Liver (tissue), 8 donors: ENCODE measurements at regions not wholly inside any gene's neighbourhood (a gene's known extent, or its start where the extent isn't known, plus 50 kb on each side); places are given as distances from the start of the nearest gene placed in this dataset.

Experiments
- DNase-seq: peaks from one replicate; pipeline ENCODE4 v3.0.0-alpha.2; 2017; ENCODE audit warnings: low spot score
- H3K27ac ChIP-seq, 2 donors: one replicate each; pipeline ENCODE4 v1.7.0; 2013; ENCODE audit warnings: inconsistent platforms in 2 of 2, low read length in 2 of 2, control low read depth in 1 of 2, low read depth in 1 of 2, mild to moderate bottlenecking in 1 of 2
- H3K27me3 ChIP-seq, 4 donors: one replicate each; pipeline versions ENCODE4 v1.6.1 to v1.7.0; 2013; ENCODE audit warnings: low read length in 3 of 4, inconsistent platforms in 1 of 4, mild to moderate bottlenecking in 1 of 4, moderate library complexity in 1 of 4; ENCODE audit not compliant: control insufficient read depth in 4 of 4, insufficient read depth in 4 of 4
- H3K36me3 ChIP-seq, 4 donors: one replicate each; pipeline versions ENCODE4 v1.6.1 to v1.7.0; 2013; ENCODE audit warnings: low read length in 3 of 4, mild to moderate bottlenecking in 3 of 4, low read depth in 1 of 4, moderate library complexity in 1 of 4; ENCODE audit not compliant: control insufficient read depth in 4 of 4, insufficient read depth in 3 of 4
- H3K4me1 ChIP-seq, 4 donors: one replicate each; pipeline versions ENCODE4 v1.6.1 to v1.7.0; 2013; ENCODE audit warnings: low read length in 3 of 4, mild to moderate bottlenecking in 3 of 4, moderate library complexity in 1 of 4; ENCODE audit not compliant: control insufficient read depth in 4 of 4, insufficient read depth in 4 of 4
- H3K4me3 ChIP-seq, 3 donors: one replicate each; pipeline versions ENCODE4 v1.6.1 to v1.7.0; 2013; ENCODE audit warnings: low read length in 3 of 3, control low read depth in 1 of 3, low read depth in 1 of 3, mild to moderate bottlenecking in 1 of 3
- H3K9ac ChIP-seq, 2 donors: one replicate each; pipeline ENCODE4 v1.7.0; 2013; ENCODE audit warnings: low read length in 2 of 2, mild to moderate bottlenecking in 2 of 2, moderate library complexity in 2 of 2, control low read depth in 1 of 2, low read depth in 1 of 2
- H3K9me3 ChIP-seq, 4 donors: one replicate each; pipeline versions ENCODE4 v1.6.1 to v1.7.0; 2013; ENCODE audit warnings: low read length in 3 of 4; ENCODE audit not compliant: control insufficient read depth in 4 of 4
- FOXA1 ChIP-seq: IDR thresholded peaks from 2 replicates; pipeline ENCODE4 v1.6.1; 2016; ENCODE audit warnings: antibody characterized with exemption
- FOXA2 ChIP-seq: IDR thresholded peaks from 2 replicates; pipeline ENCODE4 v1.6.1; 2016; ENCODE audit warnings: antibody characterized with exemption
- GABPA ChIP-seq, 2 donors: IDR thresholded peaks in 1 of 2; conservative IDR thresholded peaks in 1 of 2; 2 replicates each; pipeline ENCODE4 v1.6.1; 2016; ENCODE audit warnings: antibody characterized with exemption in 2 of 2, mild to moderate bottlenecking in 1 of 2, moderate library complexity in 1 of 2
- HNF4A ChIP-seq, 2 donors: conservative IDR thresholded peaks; 2 replicates each; pipeline ENCODE4 v1.6.1; 2016; ENCODE audit warnings: antibody characterized with exemption in 2 of 2, mild to moderate bottlenecking in 2 of 2
- HNF4G ChIP-seq: IDR thresholded peaks from 2 replicates; pipeline ENCODE4 v1.6.1; 2016; ENCODE audit warnings: antibody characterized with exemption
- JUND ChIP-seq, 2 donors: IDR thresholded peaks; 2 replicates each; pipeline ENCODE4 v1.6.1; 2016; ENCODE audit warnings: antibody characterized with exemption in 2 of 2
- NR2F2 ChIP-seq: IDR thresholded peaks from 2 replicates; pipeline ENCODE4 v1.6.1; 2016; ENCODE audit warnings: antibody characterized with exemption
- RAD21 ChIP-seq, 2 donors: IDR thresholded peaks; 2 replicates each; pipeline ENCODE4 v1.6.1; 2016; ENCODE audit warnings: antibody characterized with exemption in 2 of 2, mild to moderate bottlenecking in 2 of 2
- RXRA ChIP-seq, 2 donors: IDR thresholded peaks; 2 replicates each; pipeline ENCODE4 v1.6.1; 2017 to 2018; ENCODE audit warnings: antibody characterized with exemption in 2 of 2, mild to moderate bottlenecking in 1 of 2
- SP1 ChIP-seq: IDR thresholded peaks from 2 replicates; pipeline ENCODE4 v1.6.1; 2018; ENCODE audit warnings: antibody characterized with exemption, mild to moderate bottlenecking
- TAF1 ChIP-seq: conservative IDR thresholded peaks from 2 replicates; pipeline ENCODE4 v1.6.1; 2016; ENCODE audit warnings: antibody characterized with exemption, mild to moderate bottlenecking
- YY1 ChIP-seq: IDR thresholded peaks from 2 replicates; pipeline ENCODE4 v1.6.1; 2016; ENCODE audit warnings: antibody characterized with exemption, mild to moderate bottlenecking
- WGBS: extraction: QIAGEN DNeasy Blood & Tissue Kit; methylation state at CpG from one replicate; pipeline ENCODE4 v1.1.7; 2013; 5-methylcytosine and 5-hydroxymethylcytosine counted together
- TF ChIP-seq, protein P1 (sequence below): IDR thresholded peaks from 2 replicates; pipeline ENCODE4 v1.6.1; 2016; ENCODE audit warnings: antibody characterized with exemption
- TF ChIP-seq, protein P2 (sequence below): IDR thresholded peaks from 2 replicates; pipeline ENCODE4 v1.6.1; 2016; ENCODE audit warnings: antibody characterized with exemption
- TF ChIP-seq, protein P3 (sequence below): IDR thresholded peaks from 2 replicates; pipeline ENCODE4 v1.6.1; 2016; ENCODE audit warnings: antibody characterized with exemption, mild to moderate bottlenecking
- TF ChIP-seq, protein P4 (sequence below): fragments of 150-350 bp; IDR thresholded peaks from 2 replicates; pipeline ENCODE4 v1.5.1; 2017; ENCODE audit warnings: improper control_type of control experiment, low read depth, low read length; ENCODE audit not compliant: missing input control
- donor health status: healthy.
- donor health status: healthy.
- donor health status: healthy.
- donor health status: healthy.
- donor health status: healthy.

DNA sequence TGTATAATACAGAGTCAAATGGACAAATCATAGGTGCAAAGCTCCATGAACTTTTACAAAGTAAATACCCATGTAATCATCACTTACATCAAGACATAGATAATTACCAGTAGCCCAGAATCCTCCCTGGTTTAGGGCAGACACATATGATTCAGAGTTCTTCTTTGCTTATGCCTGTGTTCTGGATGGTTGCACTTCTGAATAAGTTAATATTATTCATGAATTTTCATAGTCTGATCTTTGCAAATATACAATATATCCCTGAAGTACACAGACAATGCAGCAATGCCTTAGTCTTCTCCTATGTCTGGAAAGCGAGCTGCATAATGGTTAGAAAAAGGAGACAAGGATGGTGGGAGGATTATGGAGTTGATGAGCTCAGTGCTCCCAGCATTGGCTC, 122.4 kb upstream of the PLXNA2 start:
- no peaks in the 10 kb centered on the region for H3K9me3 ChIP-seq
- DNase-seq, result no peak
- H3K27ac ChIP-seq, result no peak overlapping the region
- no peak overlapping the region for H3K4me3 ChIP-seq
- no peaks in the 10 kb centered on the region for H3K4me1 ChIP-seq
- peaks cover 0 to 3% (median 0%) of the 10 kb centered on the region in 4 donors for H3K27me3 ChIP-seq
- 90% methylated on average over 1 of the region's 1 CpG for WGBS
- TF ChIP-seq HNF4A (conservative IDR thresholded peaks at IDR 0.05) (no peak), HNF4G (no peak), NR2F2 (no peak), YY1 (no peak), FOXA2 (no peak), GABPA (IDR thresholded peaks at IDR 0.05 in 1 of 2, conservative IDR thresholded peaks at IDR 0.05 in 1 of 2) (no peak), RXRA (IDR thresholded peaks at IDR 0.05) (no peak), TAF1 (no peak), FOXA1 (no peak), SP1 (no peak), RAD21 (IDR thresholded peaks at IDR 0.05) (no peak), JUND (IDR thresholded peaks at IDR 0.05) (no peak)
- TF ChIP-seq, protein P1, sequence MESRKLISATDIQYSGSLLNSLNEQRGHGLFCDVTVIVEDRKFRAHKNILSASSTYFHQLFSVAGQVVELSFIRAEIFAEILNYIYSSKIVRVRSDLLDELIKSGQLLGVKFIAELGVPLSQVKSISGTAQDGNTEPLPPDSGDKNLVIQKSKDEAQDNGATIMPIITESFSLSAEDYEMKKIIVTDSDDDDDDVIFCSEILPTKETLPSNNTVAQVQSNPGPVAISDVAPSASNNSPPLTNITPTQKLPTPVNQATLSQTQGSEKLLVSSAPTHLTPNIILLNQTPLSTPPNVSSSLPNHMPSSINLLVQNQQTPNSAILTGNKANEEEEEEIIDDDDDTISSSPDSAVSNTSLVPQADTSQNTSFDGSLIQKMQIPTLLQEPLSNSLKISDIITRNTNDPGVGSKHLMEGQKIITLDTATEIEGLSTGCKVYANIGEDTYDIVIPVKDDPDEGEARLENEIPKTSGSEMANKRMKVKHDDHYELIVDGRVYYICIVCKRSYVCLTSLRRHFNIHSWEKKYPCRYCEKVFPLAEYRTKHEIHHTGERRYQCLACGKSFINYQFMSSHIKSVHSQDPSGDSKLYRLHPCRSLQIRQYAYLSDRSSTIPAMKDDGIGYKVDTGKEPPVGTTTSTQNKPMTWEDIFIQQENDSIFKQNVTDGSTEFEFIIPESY, result no peak
- TF ChIP-seq, protein P2, sequence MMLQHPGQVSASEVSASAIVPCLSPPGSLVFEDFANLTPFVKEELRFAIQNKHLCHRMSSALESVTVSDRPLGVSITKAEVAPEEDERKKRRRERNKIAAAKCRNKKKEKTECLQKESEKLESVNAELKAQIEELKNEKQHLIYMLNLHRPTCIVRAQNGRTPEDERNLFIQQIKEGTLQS, result no peak
- TF ChIP-seq, protein P3, sequence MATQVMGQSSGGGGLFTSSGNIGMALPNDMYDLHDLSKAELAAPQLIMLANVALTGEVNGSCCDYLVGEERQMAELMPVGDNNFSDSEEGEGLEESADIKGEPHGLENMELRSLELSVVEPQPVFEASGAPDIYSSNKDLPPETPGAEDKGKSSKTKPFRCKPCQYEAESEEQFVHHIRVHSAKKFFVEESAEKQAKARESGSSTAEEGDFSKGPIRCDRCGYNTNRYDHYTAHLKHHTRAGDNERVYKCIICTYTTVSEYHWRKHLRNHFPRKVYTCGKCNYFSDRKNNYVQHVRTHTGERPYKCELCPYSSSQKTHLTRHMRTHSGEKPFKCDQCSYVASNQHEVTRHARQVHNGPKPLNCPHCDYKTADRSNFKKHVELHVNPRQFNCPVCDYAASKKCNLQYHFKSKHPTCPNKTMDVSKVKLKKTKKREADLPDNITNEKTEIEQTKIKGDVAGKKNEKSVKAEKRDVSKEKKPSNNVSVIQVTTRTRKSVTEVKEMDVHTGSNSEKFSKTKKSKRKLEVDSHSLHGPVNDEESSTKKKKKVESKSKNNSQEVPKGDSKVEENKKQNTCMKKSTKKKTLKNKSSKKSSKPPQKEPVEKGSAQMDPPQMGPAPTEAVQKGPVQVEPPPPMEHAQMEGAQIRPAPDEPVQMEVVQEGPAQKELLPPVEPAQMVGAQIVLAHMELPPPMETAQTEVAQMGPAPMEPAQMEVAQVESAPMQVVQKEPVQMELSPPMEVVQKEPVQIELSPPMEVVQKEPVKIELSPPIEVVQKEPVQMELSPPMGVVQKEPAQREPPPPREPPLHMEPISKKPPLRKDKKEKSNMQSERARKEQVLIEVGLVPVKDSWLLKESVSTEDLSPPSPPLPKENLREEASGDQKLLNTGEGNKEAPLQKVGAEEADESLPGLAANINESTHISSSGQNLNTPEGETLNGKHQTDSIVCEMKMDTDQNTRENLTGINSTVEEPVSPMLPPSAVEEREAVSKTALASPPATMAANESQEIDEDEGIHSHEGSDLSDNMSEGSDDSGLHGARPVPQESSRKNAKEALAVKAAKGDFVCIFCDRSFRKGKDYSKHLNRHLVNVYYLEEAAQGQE, result no peak
- TF ChIP-seq, protein P4, sequence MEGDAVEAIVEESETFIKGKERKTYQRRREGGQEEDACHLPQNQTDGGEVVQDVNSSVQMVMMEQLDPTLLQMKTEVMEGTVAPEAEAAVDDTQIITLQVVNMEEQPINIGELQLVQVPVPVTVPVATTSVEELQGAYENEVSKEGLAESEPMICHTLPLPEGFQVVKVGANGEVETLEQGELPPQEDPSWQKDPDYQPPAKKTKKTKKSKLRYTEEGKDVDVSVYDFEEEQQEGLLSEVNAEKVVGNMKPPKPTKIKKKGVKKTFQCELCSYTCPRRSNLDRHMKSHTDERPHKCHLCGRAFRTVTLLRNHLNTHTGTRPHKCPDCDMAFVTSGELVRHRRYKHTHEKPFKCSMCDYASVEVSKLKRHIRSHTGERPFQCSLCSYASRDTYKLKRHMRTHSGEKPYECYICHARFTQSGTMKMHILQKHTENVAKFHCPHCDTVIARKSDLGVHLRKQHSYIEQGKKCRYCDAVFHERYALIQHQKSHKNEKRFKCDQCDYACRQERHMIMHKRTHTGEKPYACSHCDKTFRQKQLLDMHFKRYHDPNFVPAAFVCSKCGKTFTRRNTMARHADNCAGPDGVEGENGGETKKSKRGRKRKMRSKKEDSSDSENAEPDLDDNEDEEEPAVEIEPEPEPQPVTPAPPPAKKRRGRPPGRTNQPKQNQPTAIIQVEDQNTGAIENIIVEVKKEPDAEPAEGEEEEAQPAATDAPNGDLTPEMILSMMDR, result no peak
- H3K9ac ChIP-seq, result no peak overlapping the region
- no peaks in the 10 kb centered on the region for H3K36me3 ChIP-seq

DNA sequence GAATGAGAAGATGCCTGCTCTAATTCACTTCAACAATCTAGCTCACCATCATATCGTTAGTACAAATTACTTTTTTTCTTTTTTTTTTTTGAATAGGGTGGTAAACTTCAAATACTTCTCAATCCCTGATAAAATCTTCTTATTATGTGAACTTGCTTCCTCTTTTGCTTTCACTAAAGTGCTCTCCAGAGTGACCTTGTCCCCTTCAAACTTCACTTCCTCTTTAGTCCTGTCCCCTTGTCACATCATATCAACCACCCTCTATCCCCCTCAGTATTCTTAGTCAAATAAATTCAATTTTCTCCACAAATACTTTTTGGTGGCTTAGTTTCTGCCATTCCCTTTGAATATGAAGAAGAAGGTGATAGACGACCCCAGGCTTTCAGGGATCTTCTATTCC, 124.9 kb upstream of the PLXNA2 start:
- H3K4me3 ChIP-seq, result no peak overlapping the region
- TF ChIP-seq RXRA (IDR thresholded peaks at IDR 0.05), result no peak
- no peaks in the 10 kb centered on the region for H3K4me1 ChIP-seq
- no peak overlapping the region for H3K9ac ChIP-seq
- peaks cover 0 to 3% (median 0%) of the 10 kb centered on the region in 4 donors for H3K27me3 ChIP-seq
- no peaks in the 10 kb centered on the region for H3K9me3 ChIP-seq
- WGBS, result 58% methylated on average over 2 of the region's 2 CpGs
- no peaks in the 10 kb centered on the region for H3K36me3 ChIP-seq
- no peak overlapping the region for H3K27ac ChIP-seq
- no peak for DNase-seq
